ENCODE measurements at regions not wholly inside any gene's neighbourhood (a gene's known extent, or its start where the extent isn't known, plus 50 kb on each side); places are given as distances from the start of the nearest gene placed in this dataset.
"Not testable (repeated sequence)": the region's sequence is repeated elsewhere in the genome, so short reads cannot be mapped to it uniquely, and the experiment has no call there.

GRCh38 chr3:127520993-127521392, 69.5 kb downstream of the TPRA1 start:
- H3K4me3 Mint-ChIP-seq: no peak overlapping the region
- DNase-seq: no peak
- H3K27me3 Mint-ChIP-seq: peaks cover 30% of the 10 kb centered on the region
- no peaks in the 10 kb centered on the region for H3K4me1 Mint-ChIP-seq (ENCODE audit: low read depth)
- H3K27ac Mint-ChIP-seq: no peak overlapping the region
- H3K36me3 Mint-ChIP-seq (ENCODE audit: low read depth): no peaks in the 10 kb centered on the region
- no peaks in the 10 kb centered on the region for H3K9me3 Mint-ChIP-seq

- peaks cover 26% of the 10 kb centered on the region for H3K27me3 Mint-ChIP-seq
- no peak for DNase-seq
- H3K27ac Mint-ChIP-seq: no peak overlapping the region
- no peaks in the 10 kb centered on the region for H3K36me3 Mint-ChIP-seq (ENCODE audit: low read depth)
- H3K4me1 Mint-ChIP-seq (ENCODE audit: low read depth): no peaks in the 10 kb centered on the region
- H3K9me3 Mint-ChIP-seq: no peaks in the 10 kb centered on the region
- no peak overlapping the region for H3K4me3 Mint-ChIP-seq
These were observed 72.0 kb downstream of the TPRA1 start for GRCh38 chr3:127518456-127519081.

- Mint-ChIP-seq H3K9me3 (no peaks in the 10 kb centered on the region), H3K27me3 (peaks cover 31% of the 10 kb centered on the region), H3K36me3 (ENCODE audit: low read depth) (no peaks in the 10 kb centered on the region), H3K27ac (no peak overlapping the region), H3K4me1 (ENCODE audit: low read depth) (no peaks in the 10 kb centered on the region), H3K4me3 (no peak overlapping the region)
- no peak for DNase-seq
These were observed 78.3 kb downstream of the TPRA1 start for GRCh38 chr3:127512256-127512655.

- no peak for DNase-seq
- peaks cover 27% of the 10 kb centered on the region for H3K9me3 Mint-ChIP-seq
- no peaks in the 10 kb centered on the region for H3K36me3 Mint-ChIP-seq (ENCODE audit: low read depth)
- no peak overlapping the region for H3K4me3 Mint-ChIP-seq
- no peaks in the 10 kb centered on the region for H3K4me1 Mint-ChIP-seq (ENCODE audit: low read depth)
- no peak overlapping the region for H3K27ac Mint-ChIP-seq
- peaks cover 57% of the 10 kb centered on the region for H3K27me3 Mint-ChIP-seq
These were observed 89.4 kb downstream of the TPRA1 start for GRCh38 chr3:127501177-127501576.

GRCh38 chr3:127497676-127498075, 92.9 kb downstream of the TPRA1 start:
- H3K27me3 Mint-ChIP-seq: peaks cover 72% of the 10 kb centered on the region
- H3K36me3 Mint-ChIP-seq (ENCODE audit: low read depth): no peaks in the 10 kb centered on the region
- no peak overlapping the region for H3K4me3 Mint-ChIP-seq
- no peak for DNase-seq
- no peak overlapping the region for H3K27ac Mint-ChIP-seq
- peaks cover 20% of the 10 kb centered on the region for H3K9me3 Mint-ChIP-seq
- H3K4me1 Mint-ChIP-seq (ENCODE audit: low read depth): no peaks in the 10 kb centered on the region

- Mint-ChIP-seq H3K9me3 (peaks cover 18% of the 10 kb centered on the region), H3K27ac (no peak overlapping the region), H3K4me1 (ENCODE audit: low read depth) (no peaks in the 10 kb centered on the region), H3K36me3 (ENCODE audit: low read depth) (no peaks in the 10 kb centered on the region), H3K4me3 (no peak overlapping the region), H3K27me3 (peaks cover 72% of the 10 kb centered on the region)
- DNase-seq: no peak
These were observed 93.4 kb downstream of the TPRA1 start for GRCh38 chr3:127497166-127497565.

GRCh38 chr3:127495821-127496655, 94.5 kb downstream of the TPRA1 start:
- no peaks in the 10 kb centered on the region for H3K36me3 Mint-ChIP-seq (ENCODE audit: low read depth)
- no peaks in the 10 kb centered on the region for H3K4me1 Mint-ChIP-seq (ENCODE audit: low read depth)
- no peak for DNase-seq
- no peak overlapping the region for H3K4me3 Mint-ChIP-seq
- no peak overlapping the region for H3K27ac Mint-ChIP-seq
- peaks cover 13% of the 10 kb centered on the region for H3K9me3 Mint-ChIP-seq
- H3K27me3 Mint-ChIP-seq: peaks cover 72% of the 10 kb centered on the region

- no peaks in the 10 kb centered on the region for H3K9me3 Mint-ChIP-seq
- H3K27ac Mint-ChIP-seq: no peak overlapping the region
- no peak overlapping the region for H3K4me3 Mint-ChIP-seq
- no peaks in the 10 kb centered on the region for H3K4me1 Mint-ChIP-seq (ENCODE audit: low read depth)
- peaks cover 70% of the 10 kb centered on the region for H3K27me3 Mint-ChIP-seq
- no peaks in the 10 kb centered on the region for H3K36me3 Mint-ChIP-seq (ENCODE audit: low read depth)
- no peak for DNase-seq
These were observed 96.4 kb downstream of the TPRA1 start for GRCh38 chr3:127493924-127494646.

- Mint-ChIP-seq H3K4me1 (ENCODE audit: low read depth) (no peaks in the 10 kb centered on the region), H3K9me3 (no peaks in the 10 kb centered on the region), H3K27ac (no peak overlapping the region), H3K4me3 (no peak overlapping the region), H3K27me3 (peaks cover 74% of the 10 kb centered on the region), H3K36me3 (ENCODE audit: low read depth) (no peaks in the 10 kb centered on the region)
- no peak for DNase-seq
These were observed 98.1 kb downstream of the TPRA1 start for GRCh38 chr3:127492426-127492825.

GRCh38 chr3:127491909-127492308, 98.6 kb downstream of the TPRA1 start:
- Mint-ChIP-seq H3K4me1 (ENCODE audit: low read depth) (no peaks in the 10 kb centered on the region), H3K9me3 (no peaks in the 10 kb centered on the region), H3K36me3 (ENCODE audit: low read depth) (no peaks in the 10 kb centered on the region), H3K27ac (no peak overlapping the region), H3K4me3 (no peak overlapping the region), H3K27me3 (peaks cover 74% of the 10 kb centered on the region)
- no peak for DNase-seq

GRCh38 chr3:127491323-127491722, 99.2 kb downstream of the TPRA1 start:
- H3K4me1 Mint-ChIP-seq (ENCODE audit: low read depth): no peaks in the 10 kb centered on the region
- peaks cover 73% of the 10 kb centered on the region for H3K27me3 Mint-ChIP-seq
- DNase-seq: no peak
- H3K4me3 Mint-ChIP-seq: no peak overlapping the region
- no peaks in the 10 kb centered on the region for H3K9me3 Mint-ChIP-seq
- H3K27ac Mint-ChIP-seq: no peak overlapping the region
- H3K36me3 Mint-ChIP-seq (ENCODE audit: low read depth): no peaks in the 10 kb centered on the region

GRCh38 chr3:127491024-127491305, 99.6 kb downstream of the TPRA1 start:
- H3K27me3 Mint-ChIP-seq: peaks cover 74% of the 10 kb centered on the region
- not testable (repeated sequence) for H3K4me1 Mint-ChIP-seq (ENCODE audit: low read depth); H3K27ac Mint-ChIP-seq; DNase-seq; H3K4me3 Mint-ChIP-seq; H3K9me3 Mint-ChIP-seq; H3K36me3 Mint-ChIP-seq (ENCODE audit: low read depth)

- Mint-ChIP-seq H3K4me3 (no peak overlapping the region), H3K9me3 (no peaks in the 10 kb centered on the region), H3K4me1 (ENCODE audit: low read depth) (peaks cover 3% of the 10 kb centered on the region)
These were observed 100.1 kb downstream of the TPRA1 start for GRCh38 chr3:127490271-127491023.

GRCh38 chr3:127489357-127489756, 101.2 kb downstream of the TPRA1 start:
- peaks cover 14% of the 10 kb centered on the region for H3K4me1 Mint-ChIP-seq (ENCODE audit: low read depth)
- no peaks in the 10 kb centered on the region for H3K9me3 Mint-ChIP-seq
- H3K36me3 Mint-ChIP-seq (ENCODE audit: low read depth): no peaks in the 10 kb centered on the region
- H3K27me3 Mint-ChIP-seq: peaks cover 74% of the 10 kb centered on the region
- H3K27ac Mint-ChIP-seq: no peak overlapping the region
- no peak overlapping the region for H3K4me3 Mint-ChIP-seq
- no peak for DNase-seq

More at GRCh38 chr3:127490271-127491023, 100.1 kb downstream of the TPRA1 start:
- Mint-ChIP-seq H3K27me3 (peaks cover 76% of the 10 kb centered on the region), H3K27ac (no peak overlapping the region), H3K36me3 (ENCODE audit: low read depth) (no peaks in the 10 kb centered on the region)
- DNase-seq: peak; percentile 24
